Sigmoid colon (tissue), 4 donors: ENCODE measurements at regions not wholly inside any gene's neighbourhood (a gene's known extent, or its start where the extent isn't known, plus 50 kb on each side); places are given as distances from the start of the nearest gene placed in this dataset.

ENCODE experiments used
- CTCF ChIP-seq, 4 experiments: fragments of 450-650 bp in 3 of 4; fragments of 200-600 bp in 1 of 4; IDR thresholded peaks; one replicate each; pipeline ENCODE4 v1.5.1; 2016 to 2019; ENCODE audit warnings: antibody characterized with exemption in 4 of 4, mild to moderate bottlenecking in 3 of 4, moderate library complexity in 2 of 4
- EP300 ChIP-seq, 4 donors: sonication (generic); formaldehyde crosslinking; IDR thresholded peaks; one replicate each; pipeline ENCODE4 v1.6.1; 2017; ENCODE audit warnings: antibody characterized with exemption in 4 of 4
- POLR2A ChIP-seq, 2 donors: fragments of 450-650 bp; IDR thresholded peaks; one replicate each; pipeline ENCODE4 v1.6.1; 2016; ENCODE audit warnings: antibody characterized with exemption in 2 of 2, mild to moderate bottlenecking in 2 of 2, moderate library complexity in 2 of 2
- POLR2AphosphoS5 ChIP-seq, 4 donors: sonication (generic); formaldehyde crosslinking; IDR thresholded peaks; one replicate each; pipeline ENCODE4 v1.6.1; 2017; ENCODE audit warnings: antibody characterized with exemption in 4 of 4

GRCh38 chr9:87088621-87089365, 141.5 kb upstream of the GAS1 start:
- TF ChIP-seq CTCF (IDR thresholded peaks at IDR 0.05), result no peak
- TF ChIP-seq EP300 (IDR thresholded peaks at IDR 0.05), result no peak
- no peak for TF ChIP-seq POLR2A (IDR thresholded peaks at IDR 0.05)
- no peak for TF ChIP-seq POLR2AphosphoS5 (IDR thresholded peaks at IDR 0.05)
